HG03469 (cell line): ENCODE measurements at regions not wholly inside any gene's neighbourhood (a gene's known extent, or its start where the extent isn't known, plus 50 kb on each side); places are given as distances from the start of the nearest gene placed in this dataset.
"Not testable (repeated sequence)": the region's sequence is repeated elsewhere in the genome, so short reads cannot be mapped to it uniquely, and the experiment has no call there.

Experiments
- ATAC-seq: cut with Tn5 transposase; IDR thresholded peaks from one replicate; pipeline ENCODE4 v1.9.1; 2021; ENCODE audit warnings: mild to moderate bottlenecking, moderate library complexity, moderate number of reproducible peaks; ENCODE audit not compliant: unreplicated experiment

DNA sequence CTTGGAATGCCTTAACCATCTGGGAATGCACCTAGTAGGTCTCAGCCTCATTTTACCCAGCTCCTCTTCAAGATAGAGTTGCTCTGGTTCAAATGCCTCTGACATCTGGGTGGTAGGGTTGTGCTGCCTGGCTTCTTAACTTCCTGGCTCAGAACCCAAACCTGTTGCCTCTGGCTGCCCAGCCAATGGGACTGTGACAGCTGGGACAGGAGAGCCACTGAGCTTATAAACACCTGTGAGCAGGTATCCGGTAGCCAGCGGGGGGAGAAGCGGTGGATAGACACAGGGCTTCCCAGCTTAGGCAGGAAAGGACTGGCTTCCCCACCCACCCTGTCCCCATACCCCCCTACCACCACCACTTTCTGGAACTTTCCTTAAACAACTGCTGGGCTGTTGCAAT, 115.8 kb upstream of the CARD11 start:
- ATAC-seq = no peak

- not testable (repeated sequence) for ATAC-seq
Observed at GRCh38 chr7:3159926-3160325, 116.3 kb upstream of the CARD11 start.

DNA sequence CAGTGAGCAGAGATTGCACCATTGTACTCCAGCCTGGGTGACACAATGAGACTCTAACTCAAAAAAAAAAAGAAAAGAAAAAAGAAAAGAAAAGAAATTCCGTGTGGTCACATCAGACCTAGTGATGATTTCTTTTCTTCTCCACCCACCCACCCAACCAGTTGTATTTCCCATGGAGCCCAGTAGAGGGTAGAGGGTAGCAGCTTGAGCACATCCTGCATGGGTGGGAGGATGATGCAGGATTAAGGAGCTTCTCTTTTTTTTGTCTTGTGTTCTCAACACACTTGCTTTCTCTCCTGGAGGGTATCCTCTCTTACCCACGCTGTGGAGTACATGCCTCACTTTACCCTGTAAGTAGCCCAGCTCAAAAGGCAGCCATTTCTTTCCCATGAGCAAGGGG, 118.6 kb upstream of the CARD11 start:
- no peak for ATAC-seq

DNA sequence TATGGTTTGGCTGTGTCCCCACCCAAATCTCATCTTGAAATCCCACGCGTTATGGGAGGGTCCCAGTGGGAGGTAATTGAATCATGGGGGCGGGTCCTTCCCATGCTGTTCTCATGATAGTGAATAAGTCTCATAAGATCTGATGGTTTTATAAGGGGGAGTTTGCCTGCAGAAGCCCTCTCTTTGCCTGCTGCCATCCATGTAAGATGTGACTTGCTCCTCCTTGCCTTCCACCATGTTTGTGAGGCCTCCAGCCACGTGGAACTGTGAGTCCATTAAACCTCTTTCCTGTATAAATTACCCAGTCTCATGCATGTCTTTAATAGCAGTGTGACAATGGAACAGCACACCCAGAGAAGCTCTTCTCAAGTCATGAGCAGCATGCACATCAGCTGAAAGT, 119.1 kb upstream of the CARD11 start:
- not testable (repeated sequence) for ATAC-seq

GRCh38 chr7:3164380-3164792, 120.7 kb upstream of the CARD11 start:
- no peak for ATAC-seq

DNA sequence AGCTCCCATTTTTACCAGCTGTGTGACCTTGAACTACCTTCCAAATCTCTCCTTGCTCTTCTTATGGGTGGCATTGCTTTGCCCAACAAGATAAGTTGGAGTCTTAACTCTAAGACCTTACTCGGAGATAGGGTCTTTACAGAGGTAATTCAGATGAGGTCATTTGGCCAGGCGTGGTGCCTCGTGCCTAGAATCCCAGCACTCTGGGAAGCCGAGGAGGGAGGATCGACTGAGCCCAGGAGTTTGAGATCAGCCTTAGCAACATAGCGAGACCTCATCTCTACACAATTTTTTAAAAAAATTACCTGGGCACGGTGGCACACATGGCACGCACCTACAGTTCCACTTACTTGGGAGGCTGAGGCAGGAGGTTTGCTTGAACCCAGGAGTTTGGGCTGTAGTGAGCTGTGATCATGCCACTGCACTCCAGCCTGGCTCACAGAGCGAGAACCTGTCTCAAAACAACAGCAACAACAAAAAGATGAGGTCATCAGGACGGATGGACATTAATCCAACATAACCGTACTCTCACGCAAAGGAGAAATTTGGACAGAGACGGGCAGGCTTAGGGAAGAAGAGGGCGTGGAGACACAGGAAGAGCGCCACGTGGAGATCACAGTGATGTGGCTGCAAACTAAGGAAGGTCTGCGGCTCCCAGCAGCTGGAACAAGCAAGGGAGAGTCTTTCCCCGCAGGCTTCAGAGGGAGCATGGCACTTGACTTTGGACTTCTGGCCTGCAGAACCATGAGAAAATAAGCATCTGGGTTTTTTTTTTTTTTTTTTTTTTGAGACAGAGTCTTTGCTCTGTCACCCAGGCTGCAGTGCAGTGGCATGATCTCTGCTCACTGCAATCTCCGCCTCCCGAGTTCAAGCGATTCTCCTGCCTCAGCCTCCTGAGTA, 122.3 kb upstream of the CARD11 start:
- ATAC-seq = no peak

DNA sequence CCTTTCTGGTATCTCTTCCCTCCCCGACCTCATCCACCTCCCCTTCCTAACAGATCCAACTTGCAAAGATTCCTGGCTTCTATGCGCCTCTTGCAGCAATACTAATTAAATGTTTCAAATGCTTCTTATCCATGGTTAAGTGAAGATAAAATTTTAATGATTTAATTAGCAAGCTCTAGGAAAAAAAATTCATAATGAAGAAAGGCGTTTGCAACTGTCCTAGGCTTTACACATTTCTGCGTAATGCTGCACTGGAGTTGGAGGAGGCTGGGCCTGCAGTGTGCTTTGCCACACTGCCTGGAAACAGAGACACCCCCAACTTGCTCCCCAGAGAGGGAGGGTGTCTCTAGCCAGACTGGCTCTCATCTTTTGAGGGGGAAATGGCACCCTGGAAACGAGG, 123.9 kb upstream of the CARD11 start:
- no peak for ATAC-seq

- ATAC-seq = no peak
Observed at GRCh38 chr7:3168370-3168769, 124.7 kb upstream of the CARD11 start.

- ATAC-seq = no peak
Observed at GRCh38 chr7:3168869-3169268, 125.2 kb upstream of the CARD11 start.

- no peak for ATAC-seq
Observed at GRCh38 chr7:3172768-3173280, 128.2 kb upstream of the SDK1 start.

DNA sequence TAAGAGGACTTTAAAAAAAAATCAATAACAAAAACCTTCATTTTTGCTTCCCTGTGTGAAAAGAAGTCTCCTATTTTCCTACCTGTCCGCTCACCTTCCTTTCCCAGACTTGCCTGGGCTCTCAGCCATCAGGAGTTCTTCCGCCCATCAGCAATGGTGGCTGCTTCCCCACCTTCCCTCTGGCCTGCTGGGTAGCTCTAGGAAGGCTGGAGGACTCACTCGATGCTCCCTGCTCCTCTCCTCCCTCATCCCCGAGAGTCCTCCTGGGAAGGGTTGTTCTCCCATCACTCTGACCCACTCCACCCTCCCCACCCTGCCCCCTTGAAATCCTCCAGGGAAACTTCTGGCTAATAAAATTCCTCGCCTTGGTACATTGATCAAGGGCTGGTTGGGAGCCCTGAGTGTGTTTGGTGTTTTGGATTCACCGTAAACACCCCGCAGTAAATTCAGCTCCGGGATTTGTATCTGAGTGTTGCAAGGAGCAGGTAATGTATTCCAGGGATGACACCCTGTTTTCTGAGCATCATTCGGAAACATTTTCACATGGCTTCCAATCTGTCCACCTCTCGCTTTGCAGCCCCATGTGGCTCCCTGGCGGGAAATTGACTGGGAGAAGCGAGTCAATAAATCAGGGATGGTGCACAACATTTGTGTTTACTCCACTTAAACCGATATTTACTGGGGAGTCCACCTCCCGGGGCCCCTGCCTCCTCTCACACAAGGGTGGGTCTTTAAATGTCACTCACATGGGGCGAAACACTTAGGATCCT, 126.4 kb upstream of the SDK1 start:
- ATAC-seq = no peak

GRCh38 chr7:3175285-3175902, 125.7 kb upstream of the SDK1 start:
- ATAC-seq = no peak

GRCh38 chr7:3176112-3177000, 124.7 kb upstream of the SDK1 start:
- ATAC-seq = no peak

DNA sequence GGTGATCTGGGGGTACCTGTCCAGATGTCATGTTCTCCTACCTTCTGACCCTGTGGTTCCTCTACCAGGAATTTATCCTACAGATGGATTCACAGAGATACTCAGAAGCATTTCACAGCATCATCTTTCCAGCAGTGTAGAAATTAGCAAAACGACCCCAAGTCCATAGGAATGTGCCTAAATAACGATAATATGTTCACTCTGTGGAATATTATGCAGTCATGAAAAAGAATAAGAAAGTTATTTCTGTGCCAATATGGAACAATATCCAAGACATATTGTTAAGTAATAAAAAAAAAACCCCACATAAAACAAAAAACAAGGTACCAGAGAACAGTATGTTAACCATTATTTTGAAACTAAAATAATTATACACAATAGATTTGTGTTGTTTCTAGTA, 123.8 kb upstream of the SDK1 start:
- no peak for ATAC-seq

- no peak for ATAC-seq
Observed at GRCh38 chr7:3179456-3179855, 121.6 kb upstream of the SDK1 start.

GRCh38 chr7:3180604-3181003, 120.4 kb upstream of the SDK1 start:
- no peak for ATAC-seq

DNA sequence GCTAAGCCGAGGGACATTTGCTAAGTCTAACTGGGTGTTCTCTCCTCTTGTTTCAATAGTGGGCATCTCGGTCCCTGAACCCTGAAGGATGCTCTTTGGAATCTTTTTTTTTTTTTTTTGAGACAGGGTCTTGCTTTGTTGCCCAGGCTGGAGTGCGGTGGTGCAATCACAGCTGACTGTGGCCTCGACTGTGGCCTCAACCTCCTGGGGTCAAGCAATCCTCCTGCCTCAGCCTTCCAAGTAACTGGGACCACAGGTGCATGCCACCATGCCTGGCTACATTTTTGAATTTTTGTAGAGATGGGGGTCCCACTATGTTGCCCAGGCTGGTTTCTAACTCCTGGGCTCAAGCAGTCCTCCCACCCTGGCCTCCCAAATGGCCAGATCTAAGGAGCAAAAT, 119.0 kb upstream of the SDK1 start:
- not testable (repeated sequence) for ATAC-seq

GRCh38 chr7:3187444-3188040, 113.5 kb upstream of the SDK1 start:
- no peak for ATAC-seq

GRCh38 chr7:3188946-3189345, 112.1 kb upstream of the SDK1 start:
- no peak for ATAC-seq

DNA sequence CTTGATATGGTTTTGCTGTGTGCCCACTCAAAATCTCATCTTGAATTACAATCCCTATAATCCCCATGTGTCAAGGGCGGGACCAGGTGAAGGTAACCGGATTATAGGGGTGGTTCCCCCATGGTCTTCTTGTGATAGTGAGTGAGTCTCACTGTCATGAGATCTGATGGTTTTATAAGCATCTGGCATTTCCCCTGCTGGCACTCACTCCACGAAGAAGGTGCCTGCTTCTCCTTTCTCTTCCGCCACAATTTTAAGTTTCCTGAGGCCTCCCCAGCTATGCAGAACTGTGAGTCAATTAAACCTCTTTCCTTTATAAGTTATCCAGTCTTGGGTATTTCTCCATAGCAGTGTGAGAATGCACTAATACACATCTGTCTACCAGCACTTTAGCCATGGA, 109.5 kb upstream of the SDK1 start:
- no peak for ATAC-seq
